Activated CD4-positive, alpha-beta T cell treated with anti-CD3 and anti-CD28 coated beads, Interleukin-2, amount 50 U/mL, for 16 hours (primary cell): ENCODE measurements at regions not wholly inside any gene's neighbourhood (a gene's known extent, or its start where the extent isn't known, plus 50 kb on each side); places are given as distances from the start of the nearest gene placed in this dataset.

Experiments used
- DNase-seq: peaks from one replicate; pipeline ENCODE4 v3.0.0-alpha.2; 2020

DNA sequence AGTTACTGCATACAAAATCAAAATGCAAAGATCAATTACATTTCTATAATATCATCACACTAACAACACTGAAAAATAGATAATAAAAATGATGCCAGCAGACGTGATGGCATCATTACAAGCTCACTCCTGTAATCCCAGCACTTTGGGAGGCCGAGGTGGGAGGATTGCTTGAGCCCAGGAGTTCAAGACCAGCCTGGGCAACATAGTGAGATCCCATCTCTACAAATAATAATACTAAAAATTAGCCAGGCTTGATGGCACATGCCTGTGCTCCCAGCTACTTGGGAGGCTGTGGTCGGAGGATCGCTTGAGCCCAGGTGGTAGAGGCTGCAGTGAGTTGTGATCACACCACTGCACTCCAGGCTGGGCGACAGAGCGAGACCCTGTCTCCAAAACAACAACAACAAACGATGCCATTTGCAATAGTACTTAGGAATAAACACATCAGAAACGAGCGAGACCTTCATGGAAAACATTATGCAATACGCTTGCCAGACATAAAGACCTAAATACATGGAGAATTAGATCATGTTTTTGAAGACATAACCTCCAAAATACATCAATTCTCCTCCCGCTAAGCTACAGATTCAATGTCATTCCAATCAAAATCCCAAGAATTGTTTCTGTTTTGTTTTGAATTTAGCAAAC is 86.6 kb upstream of the ERRFI1 start:
- no peak for DNase-seq

DNA sequence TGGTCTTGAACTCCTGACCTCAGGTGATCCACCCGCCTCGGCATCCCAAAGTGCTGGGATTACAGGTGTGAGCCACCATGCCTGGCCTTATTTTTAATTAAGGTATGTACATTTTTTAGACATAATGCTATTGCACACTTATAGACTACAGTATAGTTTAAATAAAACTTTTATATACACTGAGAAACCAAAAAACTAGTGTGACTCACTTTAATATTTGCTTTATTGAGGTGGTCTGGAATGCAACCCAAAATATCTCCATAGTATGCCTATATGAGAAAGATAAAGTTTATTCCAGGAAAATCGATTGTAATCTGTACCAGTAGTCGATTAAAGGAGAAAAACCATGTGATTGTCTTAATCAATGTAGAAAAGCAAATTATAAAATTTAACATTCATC is 85.5 kb upstream of the ERRFI1 start:
- DNase-seq: no peak

DNA sequence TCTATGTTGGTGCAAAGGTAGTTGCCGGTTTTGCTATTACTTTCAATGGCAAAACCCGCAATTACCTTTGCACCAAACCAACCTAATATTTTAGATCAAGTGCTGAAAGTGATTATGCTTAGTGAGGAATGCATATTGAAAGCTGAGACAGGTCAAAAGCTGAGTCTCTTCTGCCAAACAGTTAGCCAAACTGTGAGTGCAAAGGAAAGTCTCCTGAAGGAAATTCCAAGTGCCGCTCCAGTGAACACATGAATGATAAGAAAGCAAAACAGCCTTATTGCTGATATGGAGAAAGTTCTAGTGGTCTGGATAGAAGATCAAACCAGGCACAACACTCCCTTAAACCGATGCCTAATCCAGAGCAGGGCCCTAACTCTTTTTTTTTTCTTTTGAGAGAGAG is 83.1 kb upstream of the ERRFI1 start:
- no peak for DNase-seq

DNA sequence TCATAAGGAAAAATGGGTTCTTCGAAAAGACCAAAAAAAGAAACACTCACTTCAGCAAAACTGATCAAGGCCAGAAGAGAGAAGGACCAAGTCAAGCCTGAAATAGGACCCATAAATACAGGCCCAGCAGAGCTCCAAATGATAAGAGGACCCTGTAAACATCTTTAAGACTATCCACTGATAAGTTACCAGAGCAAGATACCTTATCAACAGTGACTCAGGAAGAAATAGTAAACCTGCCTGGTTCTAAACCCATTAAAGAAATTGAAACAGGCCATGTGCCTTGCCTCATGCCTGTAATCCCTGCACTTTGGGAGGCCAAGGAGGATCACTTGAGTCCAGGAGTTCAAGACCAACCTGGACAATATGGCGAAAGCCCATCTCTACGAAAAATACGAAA is 81.8 kb upstream of the ERRFI1 start:
- DNase-seq: no peak

DNA sequence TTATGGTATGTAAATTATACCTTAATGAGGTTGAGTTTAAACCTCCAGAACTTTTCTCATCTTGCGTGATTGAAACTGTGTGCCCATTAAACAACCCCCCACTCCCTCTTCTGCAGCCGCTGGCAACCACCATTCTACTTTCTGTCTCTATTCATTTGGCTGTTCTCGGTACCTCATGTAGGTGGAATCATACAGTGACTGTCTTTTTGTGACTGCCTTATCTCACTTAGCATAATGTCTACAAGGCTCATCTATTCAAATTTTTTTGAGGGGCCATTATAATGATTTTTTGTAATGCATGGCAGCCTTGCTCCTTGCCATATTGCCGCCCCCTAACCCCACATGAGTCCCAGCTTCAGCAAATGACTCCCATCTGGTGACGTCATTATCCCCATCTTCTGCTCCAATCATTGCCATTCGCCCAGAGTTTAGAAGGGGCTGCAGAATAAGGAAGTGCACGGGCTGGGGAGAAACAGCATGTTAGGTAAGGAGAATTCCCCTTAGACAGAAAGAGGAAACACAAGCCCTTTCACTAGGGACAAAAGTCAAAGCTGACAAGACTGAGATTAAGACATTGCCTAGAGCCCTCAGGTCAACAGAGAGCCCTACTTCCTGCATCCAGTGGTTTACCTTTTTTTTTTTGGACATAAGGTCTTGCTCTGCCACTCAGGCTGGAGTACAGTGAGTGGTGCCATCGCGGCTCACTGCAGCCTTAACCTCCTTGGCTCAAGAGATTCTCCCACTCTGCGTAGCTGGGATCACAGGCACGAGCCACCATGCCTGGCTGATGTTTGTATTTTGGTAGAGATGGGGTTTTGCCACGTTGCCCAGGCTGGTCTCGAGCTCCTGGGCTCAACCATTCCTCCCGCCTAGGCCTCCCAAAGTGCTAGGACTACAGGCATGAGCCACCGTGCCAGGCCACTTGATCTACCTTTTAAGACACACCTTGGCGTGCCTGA is 78.4 kb upstream of the ERRFI1 start:
- no peak for DNase-seq

DNA sequence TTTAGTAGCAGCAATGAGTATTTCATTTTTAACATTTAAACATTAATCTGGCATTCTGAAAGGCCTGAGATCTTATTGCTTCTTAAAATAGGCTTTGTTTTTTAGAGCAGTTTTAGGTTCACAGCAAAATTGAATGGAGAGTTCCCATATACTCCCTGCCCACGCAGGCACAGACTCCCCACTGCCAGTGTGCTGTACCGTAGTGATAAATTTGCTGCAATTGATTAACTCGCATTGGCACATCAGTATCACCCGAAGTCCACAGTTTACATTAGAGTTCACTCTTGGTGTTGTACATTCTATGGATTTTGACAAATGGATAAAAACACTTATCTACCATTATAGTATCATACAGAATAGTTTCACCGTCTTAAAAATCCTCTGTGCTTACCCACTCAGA is 71.8 kb upstream of the ERRFI1 start:
- DNase-seq: no peak

DNA sequence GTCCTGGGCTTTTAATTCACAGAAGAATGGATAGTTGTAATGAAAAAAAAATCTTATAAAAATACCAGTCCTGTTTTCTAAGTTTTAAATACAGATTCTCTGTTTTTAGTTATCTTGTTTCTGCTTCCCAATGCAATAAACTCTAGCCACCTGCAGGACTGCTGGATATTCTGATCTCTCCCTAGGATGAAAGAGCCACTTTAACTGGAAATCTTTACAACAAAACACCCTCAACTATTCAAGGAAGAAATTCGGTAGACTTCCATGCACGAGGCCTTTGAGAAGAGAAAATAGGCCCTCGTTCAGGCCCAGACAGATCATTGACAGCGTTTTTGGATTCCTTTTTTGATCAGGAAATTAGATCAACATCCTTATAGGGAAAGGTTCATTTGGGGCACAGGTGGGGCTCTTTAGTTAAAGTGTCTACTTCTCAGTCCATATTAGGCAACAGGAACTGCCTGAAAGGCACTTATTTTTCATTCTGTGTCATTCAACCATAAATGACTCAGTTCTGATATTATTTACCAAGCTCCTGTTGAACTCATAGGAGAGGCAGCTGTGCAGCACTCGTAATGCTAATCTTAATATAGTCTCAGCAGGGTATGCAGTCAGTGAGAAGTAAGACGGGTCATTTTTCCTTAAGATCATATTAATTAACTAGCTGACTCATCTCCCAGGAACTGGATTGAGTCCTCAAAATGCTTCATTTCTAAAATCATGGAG is 71.1 kb upstream of the ERRFI1 start:
- peak; percentile 91 for DNase-seq

DNA sequence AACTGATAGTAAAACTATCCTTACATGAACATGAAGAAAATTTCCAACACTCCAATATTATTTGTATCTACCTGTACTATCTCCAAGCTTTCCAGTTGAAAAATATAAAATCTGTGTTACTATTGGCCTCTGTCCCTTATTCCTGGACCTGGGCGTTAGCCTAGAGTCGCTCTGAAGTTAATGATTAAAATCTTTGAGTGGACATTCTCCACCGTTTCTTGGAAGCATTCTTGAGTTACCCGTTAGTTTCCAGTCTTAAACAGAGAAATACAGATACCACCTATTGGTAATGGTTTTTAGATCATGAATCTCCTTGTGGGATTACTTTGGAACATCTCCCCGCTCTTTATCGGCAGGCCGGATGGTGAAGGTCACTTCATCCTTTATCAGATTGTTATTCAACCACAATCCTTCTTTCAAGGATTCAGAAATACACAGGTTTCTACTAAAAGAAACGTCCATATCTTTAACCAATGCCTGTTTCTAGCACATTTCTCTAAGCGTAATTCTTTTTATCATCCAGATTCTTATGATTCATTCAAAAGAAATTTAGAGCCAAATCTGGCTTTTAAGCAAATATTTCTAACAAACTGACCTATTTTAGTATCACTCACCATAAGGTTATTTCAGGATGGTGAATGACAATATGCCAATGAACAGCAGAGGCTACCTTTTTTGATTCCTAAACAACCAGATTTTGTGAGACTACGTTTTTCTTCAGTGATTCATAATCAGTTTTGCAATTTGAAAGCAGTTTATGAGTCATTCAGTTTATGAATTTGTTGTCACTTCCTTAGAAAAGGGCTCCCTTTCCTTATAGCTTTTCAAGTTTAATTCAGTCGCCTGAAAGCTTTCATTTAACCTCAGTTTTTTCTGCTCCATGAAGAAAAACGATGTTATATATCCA is 70.2 kb upstream of the ERRFI1 start:
- DNase-seq: peak; percentile 78

DNA sequence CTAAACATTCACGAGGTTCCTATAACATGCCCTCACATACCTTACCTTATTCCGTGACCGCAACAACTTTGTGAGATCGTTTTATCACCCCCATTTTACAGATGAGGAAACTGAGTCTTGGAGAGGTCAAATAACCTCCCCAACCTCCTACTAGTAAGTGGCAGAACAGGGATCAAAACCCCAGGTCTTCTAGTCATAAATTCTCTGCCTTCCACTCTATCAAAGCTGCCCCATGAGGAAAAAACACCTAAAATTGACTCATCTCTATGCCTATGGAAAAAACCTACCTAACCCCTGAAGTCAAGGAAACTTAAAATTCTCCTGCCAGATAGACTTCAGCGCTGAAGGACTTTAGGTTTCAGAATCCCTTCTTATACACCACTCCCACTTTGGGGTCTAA is 69.5 kb upstream of the ERRFI1 start:
- no peak for DNase-seq

DNA sequence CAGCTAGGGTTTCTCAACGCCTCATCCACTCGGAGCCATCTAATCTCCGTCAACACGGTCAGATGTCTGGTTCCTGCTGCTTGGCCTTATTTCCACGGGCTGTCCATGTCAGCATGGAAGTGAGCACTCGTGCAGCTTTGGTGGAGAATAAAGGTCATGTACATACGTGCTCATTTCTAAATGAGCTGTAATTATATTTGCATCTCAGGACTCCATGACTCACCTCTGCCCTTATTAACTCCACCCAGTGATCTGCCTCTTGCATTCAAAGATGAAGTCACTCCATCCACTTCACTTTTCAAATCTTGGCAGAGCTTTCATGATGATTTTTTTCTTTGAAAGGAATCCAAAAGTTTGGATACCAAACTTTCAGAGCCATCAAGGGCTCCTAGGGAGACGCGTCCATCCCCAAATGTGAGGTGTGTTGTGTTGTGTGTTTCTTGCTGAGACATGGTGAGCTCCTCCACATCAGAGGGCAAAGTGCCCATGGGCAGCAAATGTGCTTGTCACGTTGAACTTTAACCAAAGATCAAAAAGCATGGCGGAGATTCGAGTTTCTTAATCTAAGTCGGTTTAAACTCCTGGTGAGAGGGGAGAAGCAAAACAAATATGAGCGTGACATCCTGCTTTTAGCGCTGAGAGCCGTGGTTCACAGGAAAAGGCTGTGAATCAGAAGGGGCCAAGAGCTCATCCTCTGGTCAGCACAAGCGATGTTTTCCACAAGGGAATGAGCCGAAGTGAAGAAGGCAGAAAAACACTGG is 68.6 kb upstream of the ERRFI1 start:
- DNase-seq: peak; percentile 30

DNA sequence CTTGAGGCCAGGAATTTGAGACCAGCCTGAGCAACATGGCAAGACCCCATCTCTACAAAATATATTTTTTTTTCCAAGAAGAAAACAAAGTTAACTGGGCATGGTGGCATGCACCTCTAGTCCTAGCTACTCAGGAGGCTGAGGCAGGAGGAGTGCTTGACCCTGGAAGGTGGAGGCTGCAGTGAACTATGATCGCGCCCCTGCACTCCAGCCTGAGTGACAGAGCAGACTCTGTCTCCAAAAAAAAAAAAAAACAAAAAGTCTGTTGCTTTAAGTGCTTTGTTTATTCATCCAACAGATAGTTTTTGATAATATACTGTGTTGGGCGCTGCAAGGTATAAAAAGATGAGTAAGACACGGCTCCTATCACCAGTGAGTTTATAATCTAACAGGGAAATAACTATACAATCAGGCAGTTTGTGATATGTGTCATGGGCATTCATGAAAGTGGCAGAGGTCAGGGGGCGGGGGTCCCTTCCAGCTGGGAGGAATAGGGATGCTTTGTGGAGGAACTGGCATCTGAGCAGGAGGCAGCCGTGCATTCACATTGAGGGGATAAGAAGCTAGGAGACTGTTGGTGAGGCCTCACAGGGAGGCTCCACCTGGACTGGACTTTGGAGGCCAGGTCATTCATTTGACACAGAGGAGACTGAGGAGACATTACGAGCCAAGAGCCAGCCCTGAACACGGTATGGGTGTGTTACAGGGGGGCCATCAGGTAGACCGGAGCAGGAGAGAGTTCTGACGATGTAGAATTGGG is 67.3 kb upstream of the ERRFI1 start:
- DNase-seq: no peak

DNA sequence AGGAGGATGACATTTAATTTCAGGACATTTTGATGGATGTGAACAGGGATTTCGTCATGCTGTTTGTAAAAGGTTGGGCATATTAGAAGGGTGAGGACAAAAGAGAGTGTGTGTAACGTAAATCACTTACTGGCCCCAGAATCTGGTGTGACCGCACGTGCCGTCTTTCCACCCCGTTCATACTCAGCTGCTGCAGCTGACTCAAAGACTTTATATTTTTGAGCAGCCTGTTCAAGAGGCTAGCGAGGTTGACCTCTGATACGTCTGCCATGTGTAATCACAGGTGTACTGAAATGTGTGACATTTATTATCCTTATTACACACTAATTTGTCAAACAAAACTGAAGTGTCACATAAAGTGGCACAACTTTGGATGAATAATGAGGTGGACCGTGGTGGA is 66.5 kb upstream of the ERRFI1 start:
- DNase-seq: no peak

DNA sequence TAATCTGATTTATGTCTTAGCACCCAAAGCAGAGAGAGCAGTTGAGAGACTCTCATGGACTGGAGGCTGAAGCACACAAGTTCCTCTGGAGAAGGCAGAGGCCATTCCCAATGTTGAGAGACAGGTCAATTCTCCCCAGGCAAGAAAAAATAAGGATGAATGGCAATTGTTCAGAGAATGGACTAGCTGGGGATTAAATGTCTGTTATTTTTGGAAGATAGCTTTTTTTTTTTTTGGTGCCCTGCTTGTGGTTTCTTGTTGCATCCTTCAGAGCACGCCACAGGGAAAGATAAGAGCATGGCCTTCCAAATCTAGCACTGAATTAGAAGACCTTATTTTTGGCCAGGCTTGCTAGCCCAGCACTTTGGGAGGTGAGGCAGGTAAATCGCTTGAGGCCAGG is 65.6 kb upstream of the ERRFI1 start:
- DNase-seq: no peak

DNA sequence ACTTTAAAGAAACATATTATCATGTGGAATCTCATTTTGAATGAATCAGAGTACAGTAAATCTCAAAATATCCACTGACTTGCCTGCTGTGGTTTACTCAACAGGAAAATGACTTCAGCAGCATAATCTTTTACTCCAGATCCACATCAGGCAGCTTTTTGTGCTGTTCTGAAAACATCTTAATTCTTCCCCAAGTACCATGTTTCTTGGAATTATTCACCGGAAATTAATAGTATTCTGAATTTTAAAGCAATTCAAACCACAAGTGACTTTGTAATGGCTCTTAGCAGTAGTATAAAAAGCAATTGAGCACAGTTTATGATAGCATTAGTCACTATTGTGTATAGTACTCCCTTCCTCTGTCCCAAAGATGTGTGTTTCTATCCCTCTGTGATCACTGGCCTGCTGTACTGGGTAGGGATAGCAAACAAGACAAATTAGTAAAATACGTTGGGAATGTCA is 64.2 kb upstream of the ERRFI1 start:
- peak; percentile 51 for DNase-seq

DNA sequence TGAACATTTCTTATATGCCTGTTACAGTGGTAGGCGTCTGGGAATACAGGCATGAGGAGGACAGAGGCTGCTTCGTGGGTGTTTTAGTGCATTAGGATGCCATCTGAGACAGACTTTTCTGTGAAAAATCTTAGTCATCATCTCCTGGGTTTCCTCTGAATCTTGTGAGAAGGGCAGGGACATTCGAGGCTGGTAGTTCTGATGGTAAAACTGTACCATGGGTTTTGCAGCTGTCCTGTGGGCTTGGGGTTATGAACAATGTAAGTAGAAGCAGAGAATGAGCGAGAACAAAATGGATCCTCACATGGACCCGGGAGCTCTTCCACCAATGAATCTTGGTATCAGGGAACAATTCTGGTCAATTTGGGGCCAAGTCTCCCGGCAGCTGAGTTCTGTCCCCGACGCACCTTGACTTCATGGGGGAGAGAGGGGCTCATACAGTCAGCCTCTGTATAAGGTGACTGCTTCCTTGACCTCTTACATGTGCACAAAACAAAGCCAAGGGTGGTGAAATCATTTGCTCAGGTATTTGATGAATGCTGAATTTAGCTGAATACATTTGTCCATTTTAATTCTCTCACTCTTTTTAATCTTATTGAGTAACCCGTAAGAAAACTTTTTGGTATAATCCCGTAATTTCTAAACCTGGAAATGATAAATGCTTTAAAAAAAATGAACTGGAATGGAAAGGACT is 63.6 kb upstream of the ERRFI1 start:
- DNase-seq: peak; percentile 32

DNA sequence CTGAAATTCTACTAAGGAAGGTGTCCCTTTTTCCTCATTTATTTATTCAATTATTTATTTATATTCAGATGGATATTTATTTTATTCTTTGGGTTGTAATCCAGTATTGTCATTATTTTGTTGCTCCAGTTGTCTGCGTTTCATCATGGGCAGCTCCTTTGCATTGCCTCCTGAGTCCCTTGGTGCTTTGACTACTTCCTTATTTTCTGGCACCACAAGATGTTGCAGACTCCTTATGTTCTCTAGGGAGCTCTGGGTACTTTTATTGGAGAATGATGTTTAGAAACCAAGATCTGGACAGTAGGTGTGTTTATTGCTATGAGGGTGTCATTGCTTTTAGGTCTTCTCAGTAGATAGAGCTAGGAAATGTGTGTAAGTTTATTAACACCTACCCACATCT is 59.9 kb upstream of the ERRFI1 start:
- DNase-seq: no peak

DNA sequence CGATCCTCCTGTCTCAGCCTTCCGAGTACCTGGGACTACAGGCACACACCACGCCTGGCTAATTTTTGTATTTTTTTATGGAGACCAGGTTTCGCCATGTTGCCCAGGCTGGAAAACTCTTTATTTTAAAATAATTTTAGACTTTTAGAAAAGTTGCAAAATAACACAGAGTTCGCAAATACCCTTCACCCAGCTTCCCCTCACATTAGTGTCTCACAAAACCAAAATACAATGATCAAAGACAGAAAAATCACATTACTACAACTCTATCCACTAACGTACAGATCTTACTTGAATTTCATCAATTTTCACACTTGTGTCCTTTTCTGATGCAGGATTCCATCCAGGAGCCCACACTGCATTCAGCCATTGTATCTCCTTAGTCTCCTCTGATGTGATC is 58.8 kb upstream of the ERRFI1 start:
- DNase-seq: no peak

DNA sequence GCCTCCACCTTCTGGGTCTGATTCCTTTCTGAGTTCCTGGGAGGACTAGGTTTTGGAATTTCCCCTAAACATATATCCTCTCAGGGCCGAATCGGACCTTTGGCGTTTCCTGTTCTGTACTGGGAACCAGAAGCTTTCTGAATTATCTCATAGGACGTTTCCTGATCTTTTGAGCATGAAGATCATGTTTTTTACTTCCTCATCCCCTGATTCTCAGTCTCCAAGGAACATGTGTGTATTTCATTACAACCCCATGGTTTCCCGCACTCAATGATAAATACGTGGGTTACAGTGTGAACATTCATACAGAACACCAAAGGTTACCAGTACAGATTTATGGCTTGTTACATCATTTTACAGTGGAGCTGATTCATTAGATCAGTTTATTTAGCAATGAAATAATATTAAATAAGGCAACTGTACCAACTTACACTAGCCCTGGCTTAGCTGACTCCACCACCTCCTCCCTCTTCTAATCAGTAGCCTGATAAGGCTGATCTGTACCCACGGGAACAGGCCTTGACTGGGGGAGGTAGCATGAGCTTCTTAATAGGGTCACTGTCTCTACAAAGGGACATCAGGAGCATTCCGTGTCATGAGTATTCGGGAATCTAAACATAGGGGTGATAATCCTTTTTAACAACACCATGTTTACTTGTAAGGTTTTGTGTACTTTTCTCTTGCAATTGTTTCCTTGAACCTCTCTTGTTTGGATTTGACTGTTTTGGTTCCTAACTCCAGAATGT is 57.8 kb upstream of the ERRFI1 start:
- no peak for DNase-seq

DNA sequence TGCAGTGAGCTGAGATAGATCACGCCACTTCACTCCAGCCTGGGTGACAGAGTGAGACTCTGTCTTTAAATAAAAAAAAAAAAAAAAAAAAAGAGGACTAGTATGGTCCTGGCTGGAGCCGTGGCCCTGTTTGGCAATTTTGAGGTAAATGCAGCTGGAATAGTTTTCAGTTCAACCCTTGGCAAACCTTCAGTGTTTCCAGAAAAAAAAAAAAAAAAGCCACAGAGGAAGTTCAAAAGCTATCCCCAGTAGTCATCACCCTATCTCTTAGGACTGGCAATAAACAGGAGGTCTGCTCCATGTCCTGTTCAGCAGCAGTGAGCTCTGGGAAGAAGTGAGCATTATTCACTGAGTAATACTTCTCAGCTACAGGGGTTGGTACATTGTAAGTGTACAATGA is 56.8 kb upstream of the ERRFI1 start:
- DNase-seq: no peak
